ENCODE measurements at regions not wholly inside any gene's neighbourhood (a gene's known extent, or its start where the extent isn't known, plus 50 kb on each side); places are given as distances from the start of the nearest gene placed in this dataset.

DNA sequence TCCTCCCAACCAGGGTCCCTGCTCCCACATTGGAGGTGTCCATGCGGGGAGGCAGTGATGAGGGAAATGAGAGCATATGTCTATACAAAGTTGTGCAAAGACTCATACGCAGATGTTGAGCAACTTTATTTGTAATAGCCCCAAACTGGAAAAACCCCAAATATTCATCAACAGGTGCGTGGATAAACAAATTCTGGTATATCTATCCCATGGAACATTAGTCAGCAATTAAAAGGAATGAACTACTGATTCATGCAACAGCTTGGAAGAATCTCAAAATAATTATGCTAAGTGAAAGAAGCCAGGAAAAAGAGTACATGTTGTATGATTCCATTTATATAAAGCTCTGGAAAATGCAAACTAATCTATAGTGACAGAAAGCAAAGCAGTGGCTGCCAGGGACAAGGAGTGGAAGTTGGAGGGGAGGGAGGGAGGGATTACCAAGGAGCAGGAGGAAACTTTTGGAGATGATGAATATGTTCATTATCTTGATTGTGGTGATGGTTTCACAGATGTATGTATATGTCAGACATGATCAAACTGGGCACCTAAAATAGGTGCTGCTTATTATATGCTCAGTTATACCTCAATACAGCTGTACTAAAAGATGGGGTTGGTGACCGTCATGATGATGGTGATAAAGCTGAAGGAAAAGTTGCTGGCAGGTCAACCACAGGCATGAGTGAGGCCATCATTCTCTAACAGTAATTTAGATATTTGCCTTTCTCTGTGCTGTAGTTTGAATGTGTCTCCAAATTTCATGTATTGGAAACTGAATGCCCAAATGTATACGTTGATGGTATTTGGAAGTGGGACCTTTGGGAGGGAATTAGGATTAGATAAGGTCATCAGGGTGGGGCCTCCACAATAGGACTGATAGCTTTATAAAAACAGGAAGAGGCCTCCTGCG, 270.9 kb downstream of the CYP26B1 start:
- no peak for DNase-seq (ENCODE audit: low read depth)

- DNase-seq (ENCODE audit: low read depth): no peak
These were observed 275.1 kb downstream of the CYP26B1 start for GRCh38 chr2:71872466-71873051.

DNA sequence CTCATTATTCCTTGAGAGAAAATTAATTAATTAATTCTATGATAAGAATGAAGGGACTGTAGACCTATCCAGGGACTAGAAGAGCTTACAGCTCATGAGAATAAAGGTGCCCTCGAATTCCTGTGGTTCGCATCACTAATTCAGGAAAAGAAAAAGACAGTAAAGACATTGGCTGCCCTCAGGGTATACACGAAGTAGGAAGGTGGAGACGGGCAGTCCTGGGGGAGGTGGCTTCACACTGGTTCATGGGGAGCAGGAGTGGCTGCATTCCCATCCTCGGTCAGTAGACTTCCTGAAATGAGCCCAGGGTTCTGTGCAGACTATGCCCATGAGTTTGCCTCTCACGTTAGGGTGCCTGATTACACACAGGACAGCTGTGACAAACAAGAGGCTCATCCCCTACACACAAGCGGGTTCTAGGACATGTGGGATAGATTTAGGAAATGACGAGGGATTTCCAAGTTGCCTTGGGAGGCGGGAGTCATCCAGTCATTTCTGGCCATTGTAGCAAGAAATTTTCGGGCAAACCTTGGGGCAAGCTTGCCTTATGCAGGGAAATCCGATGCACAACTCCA, 282.2 kb downstream of the CYP26B1 start:
- no peak for DNase-seq (ENCODE audit: low read depth)

GRCh38 chr2:71864085-71864484, 283.6 kb downstream of the CYP26B1 start:
- no peak for DNase-seq (ENCODE audit: low read depth)

- no peak for DNase-seq (ENCODE audit: low read depth)
These were observed 284.3 kb downstream of the CYP26B1 start for GRCh38 chr2:71863396-71863795.

DNA sequence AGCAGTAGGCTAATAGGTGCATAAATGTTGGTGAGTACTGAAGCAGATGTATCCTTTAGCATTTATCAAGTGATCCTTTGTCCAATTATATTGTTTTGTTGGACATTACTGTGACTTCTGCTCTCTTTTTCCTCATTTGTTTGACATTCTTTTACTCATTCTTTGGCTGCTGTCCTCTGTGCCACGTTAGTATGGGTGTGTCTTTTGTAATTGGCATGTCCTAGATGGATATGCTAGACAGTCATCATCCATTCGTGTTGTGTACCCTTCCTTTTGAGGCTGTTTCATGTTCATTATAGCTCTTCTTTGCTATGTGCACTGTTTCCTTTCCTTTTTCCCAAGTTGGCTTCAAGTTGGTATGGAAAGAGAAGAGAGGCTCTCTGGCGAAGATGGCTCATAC, 284.7 kb downstream of the CYP26B1 start:
- DNase-seq (ENCODE audit: low read depth): no peak

DNA sequence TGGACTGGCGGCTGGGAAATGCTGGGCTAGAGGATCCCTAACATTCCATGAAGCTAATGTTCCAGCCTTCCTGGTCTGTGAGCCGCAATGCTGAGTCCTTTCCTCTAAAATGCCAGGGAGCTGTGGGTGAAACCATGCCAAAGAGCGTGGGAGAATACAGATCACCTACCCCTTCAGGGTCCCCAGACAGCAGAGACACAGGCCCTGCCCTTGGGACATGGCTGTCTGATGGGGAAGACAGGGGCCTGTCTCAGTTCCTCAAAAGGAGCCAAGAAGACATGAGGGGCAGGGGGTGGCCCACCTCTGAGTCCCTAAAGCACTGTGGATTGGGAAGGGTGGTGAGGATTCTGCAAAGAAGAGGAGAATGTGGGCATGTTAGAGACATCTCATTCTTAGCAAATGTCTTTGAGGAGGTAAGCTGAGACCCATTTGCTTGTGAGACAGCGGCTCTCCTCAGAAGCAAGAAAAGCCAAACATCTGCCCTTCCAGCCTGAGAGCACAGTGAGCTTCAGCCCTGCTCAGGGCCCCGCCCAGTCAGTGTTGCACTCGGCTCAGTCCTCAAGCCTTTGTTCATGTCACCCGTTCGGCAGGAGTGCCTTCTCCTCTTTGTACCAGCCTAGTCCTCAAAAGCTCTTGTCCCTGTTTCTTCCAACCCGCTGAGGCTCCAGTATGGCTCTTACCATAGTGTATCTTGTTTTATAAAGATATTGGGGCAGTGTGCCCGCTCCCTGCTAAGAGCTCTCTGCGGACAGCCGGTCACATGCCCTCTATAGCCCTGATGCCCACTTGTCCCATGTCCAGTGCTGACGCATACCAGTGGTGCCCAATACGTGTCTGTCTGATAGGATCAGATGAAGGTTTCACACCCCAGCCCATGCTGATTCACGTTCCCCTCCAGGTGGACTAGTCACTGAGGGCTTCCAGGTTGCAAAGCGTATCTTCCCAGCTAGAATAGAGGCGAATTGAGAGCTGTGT, 286.2 kb downstream of the CYP26B1 start:
- no peak for DNase-seq (ENCODE audit: low read depth)

- no peak for DNase-seq (ENCODE audit: low read depth)
These were observed 287.2 kb downstream of the CYP26B1 start for GRCh38 chr2:71860381-71860926.

DNA sequence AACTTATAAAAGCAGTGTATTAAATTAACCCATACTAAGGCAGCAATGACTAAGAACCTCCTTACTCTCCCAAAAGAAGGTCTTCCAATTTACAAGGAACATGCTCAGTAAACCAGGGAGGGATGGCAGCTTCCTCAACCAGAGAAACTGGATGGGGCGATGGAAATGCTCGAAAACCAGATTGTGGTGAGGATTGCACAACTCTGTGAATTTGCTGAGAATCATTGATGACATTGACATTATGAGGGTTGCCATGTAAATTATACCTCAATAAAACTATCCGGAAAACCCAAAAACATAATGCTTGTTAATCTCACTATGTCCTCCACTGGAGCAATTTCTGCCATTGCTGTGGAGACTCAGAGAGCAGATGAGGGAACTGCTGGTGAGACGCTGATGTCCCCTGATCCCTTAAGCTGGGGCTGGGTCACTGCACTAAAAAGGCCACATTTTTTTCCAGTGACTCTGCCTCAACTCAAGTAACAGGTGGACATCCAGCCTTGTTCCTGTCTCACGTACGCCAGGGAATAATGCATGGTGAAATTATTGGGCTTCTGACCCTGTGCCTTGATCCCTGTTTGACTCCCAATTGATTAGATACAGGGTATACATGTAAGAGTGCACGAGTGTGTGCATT, 288.3 kb downstream of the CYP26B1 start:
- no peak for DNase-seq (ENCODE audit: low read depth)

- DNase-seq (ENCODE audit: low read depth): no peak
These were observed 289.6 kb downstream of the CYP26B1 start for GRCh38 chr2:71858071-71858470.

DNA sequence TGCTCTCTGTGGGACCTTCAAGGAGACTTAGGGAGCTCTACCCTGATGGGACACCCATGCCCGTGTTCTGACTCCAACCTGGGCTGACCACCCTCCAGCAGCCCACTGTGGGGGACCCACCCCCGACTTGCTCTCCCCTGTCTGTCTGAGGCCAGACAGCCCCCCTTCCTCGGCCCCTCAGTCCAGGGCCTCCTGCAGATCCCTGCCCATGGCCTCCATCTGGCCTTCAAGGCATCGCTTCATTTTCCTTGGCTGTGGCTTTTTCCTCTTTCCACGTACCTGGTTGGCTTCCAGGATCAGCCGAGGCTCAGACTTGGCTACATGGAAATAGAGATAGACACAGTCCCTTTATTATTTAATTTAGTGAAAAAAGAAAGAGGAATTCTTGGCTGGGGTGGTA, 290.0 kb downstream of the CYP26B1 start:
- no peak for DNase-seq (ENCODE audit: low read depth)

DNA sequence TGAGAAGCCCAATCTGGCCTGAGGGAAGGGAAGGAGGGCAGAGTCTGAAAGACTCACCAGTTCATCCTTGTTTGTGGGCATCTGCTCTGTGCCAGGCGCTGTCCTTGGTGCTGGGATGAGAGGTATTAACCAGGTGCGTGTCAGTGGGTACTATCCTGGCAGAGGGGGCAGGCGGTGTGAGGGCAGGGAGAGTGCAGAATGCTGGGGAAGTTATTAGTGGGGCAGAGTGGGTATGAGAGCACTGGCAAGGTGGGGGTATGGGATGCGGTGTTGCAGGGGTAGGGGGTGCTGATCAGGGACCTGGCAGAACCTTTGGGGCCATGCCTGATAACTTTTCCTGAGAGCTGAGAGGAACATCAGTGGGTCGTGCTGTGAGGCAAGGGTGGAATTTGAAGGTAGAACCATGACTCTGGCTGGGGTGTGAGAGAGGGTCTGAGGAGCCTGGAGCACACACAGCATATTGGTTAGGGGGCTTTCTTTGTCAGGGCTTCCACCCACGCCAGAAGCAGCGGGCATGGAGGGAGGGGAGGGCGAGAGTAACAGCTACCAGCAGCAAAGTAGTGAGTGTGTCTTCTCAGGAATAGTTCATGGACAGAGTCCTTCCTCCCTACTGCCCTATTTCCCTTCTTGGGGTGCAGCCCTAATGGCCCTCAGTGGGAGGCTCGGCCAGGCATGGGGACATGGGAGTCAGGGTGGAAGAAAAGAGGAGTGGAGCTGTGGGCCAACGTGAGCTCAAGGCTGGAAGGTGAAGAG, 290.7 kb downstream of the CYP26B1 start:
- no peak for DNase-seq (ENCODE audit: low read depth)

DNA sequence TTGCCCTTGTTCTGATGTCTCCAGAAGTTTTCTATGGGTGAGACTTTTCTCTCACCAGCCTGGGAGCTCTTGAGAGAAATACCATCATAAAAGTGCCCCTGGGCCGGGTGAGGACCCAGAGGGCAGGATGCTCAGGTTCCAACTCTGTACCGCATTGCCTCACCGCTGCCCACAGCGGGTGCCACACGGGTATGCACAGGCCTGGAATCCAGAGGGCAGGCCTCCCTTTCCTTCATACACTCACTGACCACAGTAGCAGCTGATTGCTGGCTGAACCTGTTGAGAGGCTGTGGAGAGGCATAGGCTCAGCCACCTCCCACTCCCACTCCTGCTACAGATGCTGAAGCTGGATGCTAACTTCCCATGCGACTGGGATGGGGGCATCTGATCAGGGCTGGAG, 293.8 kb downstream of the CYP26B1 start:
- DNase-seq (ENCODE audit: low read depth): no peak

DNA sequence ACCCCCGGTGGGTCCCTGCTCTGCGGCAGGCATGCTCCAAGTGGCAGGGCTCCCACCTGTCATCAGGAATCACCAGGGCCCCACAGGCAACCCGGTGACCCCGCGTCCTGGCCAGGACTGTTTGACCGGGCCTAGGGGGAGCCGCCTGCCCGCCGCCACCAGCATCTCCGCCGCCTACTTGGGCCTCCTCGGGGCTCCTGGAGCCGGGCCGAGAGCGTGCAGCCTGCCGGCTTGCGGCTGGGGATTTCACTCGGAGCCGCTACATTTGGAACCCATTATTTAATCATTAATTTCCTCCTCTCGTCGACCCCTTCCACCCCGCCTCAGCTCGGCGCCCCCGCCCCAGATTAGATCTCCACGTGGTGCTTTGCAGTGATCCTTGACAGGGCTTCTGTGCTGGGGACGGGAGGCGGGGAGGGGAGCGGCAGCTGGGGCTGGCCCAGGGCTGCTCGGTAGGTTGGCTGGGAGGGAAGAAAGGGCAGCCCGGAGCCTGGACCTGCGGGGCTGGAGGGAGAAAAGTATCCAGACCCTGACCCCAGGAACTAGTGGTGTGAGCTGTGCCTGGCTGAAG, 295.4 kb downstream of the CYP26B1 start:
- DNase-seq (ENCODE audit: low read depth): no peak

GRCh38 chr2:71851094-71851750, 296.4 kb downstream of the CYP26B1 start:
- no peak for DNase-seq (ENCODE audit: low read depth)

- no peak for DNase-seq (ENCODE audit: low read depth)
These were observed 297.3 kb downstream of the CYP26B1 start for GRCh38 chr2:71850306-71850801.

- no peak for DNase-seq (ENCODE audit: low read depth)
These were observed 297.9 kb downstream of the CYP26B1 start for GRCh38 chr2:71849607-71850305.

- no peak for DNase-seq (ENCODE audit: low read depth)
These were observed 298.6 kb downstream of the CYP26B1 start for GRCh38 chr2:71849111-71849510.

All from HT1080 (cell line).